DMS53 treated with DMSO at 0.1 percent for 48 hours (cell line): ENCODE measurements at regions not wholly inside any gene's neighbourhood (a gene's known extent, or its start where the extent isn't known, plus 50 kb on each side); places are given as distances from the start of the nearest gene placed in this dataset.
"Not testable (repeated sequence)": the region's sequence is repeated elsewhere in the genome, so short reads cannot be mapped to it uniquely, and the experiment has no call there.

Experiments
- DNase-seq: peaks from one replicate; lab custom pipeline; 2025; ENCODE audit not compliant: unreplicated experiment; lab: John Stamatoyannopoulos, UW

DNA sequence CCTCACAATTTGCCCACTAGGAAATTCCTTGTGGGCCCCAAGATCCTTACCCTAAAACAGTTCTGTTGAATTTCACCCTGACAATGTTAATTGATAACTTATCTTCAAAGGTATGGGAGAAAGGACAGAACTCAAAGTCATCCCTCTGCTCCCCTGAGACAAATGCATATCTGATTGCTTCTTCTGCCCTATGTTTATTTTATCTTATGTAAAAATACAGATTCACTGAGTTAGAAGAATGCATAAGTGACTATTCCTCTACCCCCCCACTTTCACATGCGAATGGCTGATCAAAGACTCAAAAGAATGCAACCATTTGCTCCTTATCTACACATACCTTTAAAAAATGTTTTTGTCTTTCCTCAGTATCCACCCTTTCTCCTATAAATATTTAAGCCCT is 235.7 kb upstream of the SEMA3C start:
- no peak for DNase-seq

DNA sequence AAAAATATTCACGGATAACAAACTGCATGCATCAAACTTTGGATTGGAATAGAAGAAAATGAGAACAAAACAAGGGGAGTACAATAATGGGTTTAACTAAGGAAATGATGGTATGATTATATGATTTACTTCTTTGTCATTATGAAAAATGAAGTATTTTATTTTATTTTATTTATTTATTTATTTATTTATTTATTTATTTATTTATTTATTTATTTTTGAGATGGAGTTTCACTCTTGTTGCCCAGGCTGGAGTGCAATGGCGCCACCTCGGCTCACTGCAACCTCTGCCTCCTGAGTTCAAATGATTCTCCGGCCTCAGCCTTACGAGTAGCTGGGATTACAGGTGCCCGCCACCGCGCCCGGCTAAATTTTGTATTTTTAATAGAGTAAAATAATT is 234.1 kb upstream of the SEMA3C start:
- not testable (repeated sequence) for DNase-seq

DNA sequence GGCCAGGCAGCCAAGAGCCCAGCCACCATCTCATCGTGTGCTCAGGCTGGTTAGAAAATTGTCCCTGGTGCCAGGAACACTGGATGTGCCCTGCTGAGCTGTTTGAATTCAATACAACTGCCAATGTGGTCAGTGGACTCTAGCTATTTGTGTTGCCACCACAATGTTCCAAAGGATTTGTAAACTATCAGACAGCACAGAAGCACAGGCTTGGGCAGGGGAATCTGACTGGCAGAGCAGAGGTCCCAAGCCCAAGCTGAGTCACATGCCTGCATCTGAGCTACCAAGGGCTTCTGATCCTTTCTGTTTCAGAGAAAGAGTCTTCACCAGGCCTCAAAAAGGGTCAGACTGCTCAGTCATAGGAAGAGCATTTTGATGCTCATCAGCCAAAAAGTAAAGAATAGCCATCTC is 232.1 kb upstream of the SEMA3C start:
- no peak for DNase-seq

DNA sequence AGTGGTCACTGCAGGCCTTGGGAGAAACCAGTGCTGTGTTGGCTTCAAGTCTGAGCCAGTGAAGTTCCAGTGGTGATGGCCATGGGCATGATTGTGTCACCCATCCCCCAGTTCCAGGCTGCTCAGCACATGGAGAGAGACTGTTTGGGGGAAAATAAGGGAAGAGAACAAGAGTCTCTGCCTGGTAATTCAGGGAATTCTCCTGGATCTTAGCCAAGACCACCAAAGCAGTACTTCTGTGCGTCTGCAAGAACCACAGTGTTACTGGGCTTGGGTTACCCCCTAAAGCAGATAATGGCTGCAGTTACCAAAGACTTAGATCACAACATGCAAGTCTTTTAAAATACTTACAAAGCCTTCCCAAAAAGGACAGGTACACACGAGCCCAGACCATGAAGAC is 225.0 kb upstream of the SEMA3C start:
- no peak for DNase-seq

DNA sequence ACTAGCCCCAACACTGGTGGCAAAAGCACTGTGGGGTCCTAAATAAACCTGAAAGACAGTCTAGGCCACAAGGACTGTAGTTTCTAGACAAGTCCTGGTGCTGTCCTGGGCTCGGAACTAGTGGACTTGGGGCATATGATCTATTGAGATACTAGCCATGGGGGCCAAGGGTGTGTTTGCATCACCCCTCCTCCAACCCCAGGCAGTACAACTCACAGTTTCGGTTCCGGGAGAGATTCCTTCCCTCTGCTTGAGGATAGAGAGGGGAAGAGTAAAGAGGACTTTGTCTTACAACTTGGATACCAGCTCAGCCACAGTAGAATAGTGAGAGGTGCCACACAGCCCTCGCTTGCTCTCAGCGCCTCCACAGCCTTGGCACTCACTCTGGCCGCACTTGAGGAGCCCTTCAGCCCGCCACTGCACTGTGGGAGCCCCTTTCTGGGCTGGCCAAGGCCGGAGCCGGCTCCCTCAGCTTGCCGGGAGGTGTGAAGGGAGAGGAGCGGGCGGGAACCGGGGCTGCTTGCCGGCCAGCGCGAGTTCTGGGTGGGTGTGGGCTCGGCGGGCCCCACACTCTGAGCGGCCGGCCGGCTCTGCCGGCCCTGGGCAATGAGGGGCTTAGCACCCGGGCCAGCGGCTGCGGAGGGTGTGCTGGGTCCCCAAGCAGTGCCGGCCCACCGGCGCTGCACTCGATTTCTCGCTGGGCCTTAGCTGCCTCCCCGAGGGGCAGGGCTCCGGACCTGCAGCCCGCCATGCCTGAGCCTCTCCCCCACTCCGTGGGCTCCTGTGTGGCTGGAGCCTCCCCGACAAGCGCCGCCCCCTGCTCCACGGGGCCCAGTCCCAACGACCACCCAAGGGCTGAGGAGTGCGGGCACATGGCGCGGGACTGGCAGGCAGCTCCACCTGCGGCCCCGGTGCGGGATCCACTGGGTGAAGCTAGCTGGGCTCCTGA is 222.7 kb upstream of the SEMA3C start:
- DNase-seq: not testable (repeated sequence)

DNA sequence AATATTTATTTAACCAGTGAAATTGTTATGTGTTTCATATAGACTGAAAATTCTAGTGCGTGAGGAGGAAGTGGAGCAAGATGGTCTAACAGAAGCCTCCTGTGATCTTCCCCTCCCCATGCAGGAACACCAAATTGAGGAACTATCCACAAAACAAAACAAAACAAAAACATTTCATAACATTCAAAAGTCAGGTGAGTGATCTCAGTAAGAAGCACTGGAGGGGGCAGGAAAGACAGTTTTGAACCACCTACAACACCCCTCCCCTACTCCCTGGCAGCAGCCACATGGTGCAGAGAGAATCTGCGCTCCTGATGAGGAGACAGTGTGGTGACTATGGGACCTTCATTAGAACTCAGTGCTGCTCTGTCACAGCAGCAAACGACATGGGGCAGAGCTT is 221.9 kb upstream of the SEMA3C start:
- DNase-seq: no peak

DNA sequence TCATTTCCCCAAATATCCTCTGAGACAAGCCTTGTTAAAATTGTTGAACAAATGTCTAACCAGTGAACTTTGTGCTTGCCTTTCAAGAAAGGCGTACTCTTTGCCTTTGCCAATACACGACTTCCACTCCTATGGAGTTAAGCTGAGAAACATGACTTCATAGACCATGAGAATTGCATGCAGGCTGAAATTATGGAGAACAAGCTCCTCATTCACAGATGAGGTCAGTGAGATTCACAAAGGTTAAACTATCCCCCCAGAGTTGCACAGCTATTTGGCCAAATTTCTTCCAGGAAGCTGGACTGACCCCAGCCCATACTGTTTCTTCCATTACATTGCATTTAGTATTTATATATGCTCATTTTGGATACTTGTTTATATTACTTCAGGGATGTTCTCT is 221.4 kb upstream of the SEMA3C start:
- DNase-seq: no peak

DNA sequence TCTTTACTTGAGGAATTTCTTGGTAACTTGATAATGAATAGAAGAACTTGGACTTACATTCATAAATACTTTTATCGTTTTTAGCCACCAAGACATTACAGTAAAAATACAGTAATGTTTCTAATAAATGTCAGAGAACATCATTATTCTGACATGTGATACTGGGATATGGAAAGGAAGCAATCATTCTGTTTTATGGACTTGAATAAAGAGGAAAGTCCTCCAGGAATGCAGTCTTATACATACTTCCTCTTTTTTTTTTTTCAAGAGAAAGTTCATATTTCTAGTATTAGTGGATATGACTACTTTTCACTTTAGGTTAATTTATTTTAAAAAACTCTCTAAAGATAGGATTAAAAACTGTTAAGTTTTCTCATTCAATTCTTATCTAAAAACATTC is 220.0 kb upstream of the SEMA3C start:
- no peak for DNase-seq

DNA sequence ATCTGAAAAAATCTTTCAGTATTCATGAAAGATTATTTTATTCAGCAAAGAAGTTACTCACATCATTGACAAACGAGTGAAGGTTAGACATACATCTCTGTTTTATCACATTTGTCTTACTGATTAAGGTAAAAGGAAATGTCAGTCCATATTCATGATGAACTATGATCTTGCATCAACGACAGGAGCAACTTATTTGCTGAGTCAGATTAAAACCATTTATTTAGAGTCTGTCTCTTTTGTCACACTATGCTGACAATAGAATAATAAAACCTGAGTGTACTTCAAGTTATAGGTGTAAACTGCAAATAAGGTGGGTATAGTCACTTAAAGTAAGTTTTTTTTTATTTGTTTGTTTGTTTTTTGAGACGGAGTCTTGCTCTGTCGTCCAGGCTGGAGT is 216.5 kb upstream of the SEMA3C start:
- DNase-seq: no peak

DNA sequence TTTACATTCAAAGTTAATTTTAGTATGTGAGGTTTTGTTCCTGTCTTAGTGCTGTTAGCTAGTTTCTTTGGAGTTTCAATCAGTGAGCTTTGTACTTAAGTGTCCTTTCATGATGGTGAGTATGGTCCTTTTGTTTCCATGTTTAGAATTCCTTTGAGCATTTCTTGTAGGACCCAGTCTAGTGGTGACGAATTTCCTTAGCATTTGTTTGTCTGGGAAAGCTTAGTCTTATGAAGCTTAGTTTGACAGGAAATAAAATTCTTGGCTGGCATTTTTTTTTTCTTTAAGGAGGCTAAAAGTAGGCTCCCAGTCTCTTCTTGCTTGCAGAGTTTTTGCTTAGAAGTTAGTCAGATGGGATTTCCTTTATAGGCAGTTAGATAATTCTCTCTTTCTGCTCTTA is 209.2 kb upstream of the SEMA3C start:
- DNase-seq: no peak

DNA sequence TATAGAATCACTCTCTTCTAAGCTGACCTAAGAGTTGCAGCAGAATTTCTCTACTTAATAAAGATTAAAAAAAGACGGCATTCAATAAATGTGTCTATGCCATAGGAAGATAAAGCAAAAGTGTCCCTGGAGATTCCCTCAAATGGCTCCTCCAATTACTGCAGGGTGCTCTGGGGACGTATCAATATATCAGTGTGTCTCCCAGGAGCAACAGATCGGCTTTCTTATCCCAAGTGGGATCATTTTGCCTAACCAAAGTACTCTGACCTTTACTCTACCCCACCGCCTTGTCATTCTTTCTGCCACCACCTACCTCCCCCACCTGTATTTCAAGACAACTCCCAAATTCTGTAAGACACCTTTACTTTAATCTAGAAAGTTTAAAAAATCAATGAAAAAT is 202.0 kb upstream of the SEMA3C start:
- DNase-seq: no peak

DNA sequence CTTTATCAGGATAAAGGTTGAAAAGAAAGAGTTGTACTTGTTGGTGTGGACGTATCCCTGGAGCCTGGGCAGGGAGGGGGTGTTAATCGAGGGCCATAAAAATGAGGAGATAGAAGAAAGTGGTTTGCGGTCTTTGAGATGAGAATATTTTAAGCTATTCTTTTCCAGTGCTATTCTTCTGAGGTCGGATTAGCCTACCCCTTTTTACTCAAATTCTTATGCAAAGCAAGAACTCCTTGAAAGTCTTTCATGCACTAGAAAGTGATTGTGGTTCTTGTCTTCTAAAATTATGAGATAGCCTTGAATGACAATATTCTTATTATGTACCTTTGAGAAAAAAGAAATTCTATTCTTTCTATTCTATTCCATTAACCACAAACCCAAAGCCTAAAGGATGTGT is 201.3 kb upstream of the SEMA3C start:
- no peak for DNase-seq

DNA sequence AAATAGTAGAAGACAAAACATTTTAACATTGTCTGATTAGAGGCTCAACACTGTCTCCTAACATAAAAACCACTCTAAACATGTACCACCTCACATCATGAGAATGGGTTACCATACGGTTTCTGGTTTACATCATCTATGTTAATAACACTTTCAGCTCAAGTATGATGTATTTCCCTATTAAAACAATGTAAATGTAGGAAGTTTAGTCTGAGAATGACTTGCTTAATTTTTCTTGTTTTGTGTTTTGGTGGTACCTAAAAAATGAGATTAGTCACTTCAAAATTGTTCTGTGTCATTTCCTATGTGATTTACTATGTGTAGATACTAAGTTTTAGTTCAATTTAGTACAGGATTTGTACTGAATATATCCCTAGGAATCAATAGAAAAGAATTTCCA is 195.8 kb upstream of the SEMA3C start:
- DNase-seq: no peak

DNA sequence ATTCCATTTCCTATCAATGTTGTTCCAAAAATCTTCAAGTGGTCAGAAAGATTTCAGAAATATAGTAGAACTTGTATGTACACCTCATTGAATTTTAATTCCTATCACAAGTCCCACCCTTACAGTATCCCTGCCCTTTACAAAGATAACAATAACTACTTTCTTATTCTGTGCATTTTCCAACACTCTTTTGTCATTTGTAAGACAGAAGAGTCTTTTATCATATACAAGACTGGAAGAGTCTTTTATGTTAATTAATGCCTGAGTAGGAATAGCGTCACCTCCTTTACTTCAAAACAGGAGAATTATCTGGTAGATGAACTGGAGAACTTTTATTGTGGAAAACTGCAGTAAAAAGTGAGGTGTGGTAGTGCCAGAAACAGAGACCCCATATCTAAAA is 193.9 kb upstream of the SEMA3C start:
- DNase-seq: no peak

DNA sequence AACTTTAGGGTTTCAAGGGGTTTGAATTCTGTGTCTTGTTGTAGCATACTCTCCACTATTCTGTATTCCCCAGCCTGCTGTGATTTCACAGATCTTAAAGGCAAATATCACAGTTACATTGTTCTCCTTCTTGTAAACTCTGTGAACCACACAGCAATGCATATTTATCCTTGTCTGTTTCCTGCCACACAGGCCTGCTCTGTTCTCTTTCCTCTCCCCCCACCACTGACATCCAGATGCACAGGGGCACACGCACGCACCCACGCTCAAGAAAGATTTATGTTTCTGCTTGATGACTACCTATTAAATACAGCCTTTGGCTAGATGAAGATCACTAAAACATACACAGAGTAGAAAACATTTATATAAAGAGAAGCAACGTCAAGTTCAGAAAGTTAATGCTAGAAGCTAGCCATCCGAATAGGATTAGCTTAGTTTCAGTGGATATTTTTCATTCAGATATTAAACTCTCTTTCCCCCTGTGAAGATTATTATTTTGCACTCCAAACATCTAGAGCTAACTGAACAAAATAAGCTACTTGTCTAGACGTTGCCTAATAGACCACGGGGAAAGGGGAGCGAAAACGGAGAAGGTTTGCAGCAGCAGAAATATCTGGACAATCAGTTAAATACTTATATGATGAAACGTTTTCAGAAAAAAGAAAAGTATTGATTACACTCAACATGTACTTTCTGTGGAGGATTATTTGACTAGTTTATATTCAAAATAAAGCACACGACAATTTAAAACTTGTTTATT is 193.1 kb upstream of the SEMA3C start:
- DNase-seq: no peak

DNA sequence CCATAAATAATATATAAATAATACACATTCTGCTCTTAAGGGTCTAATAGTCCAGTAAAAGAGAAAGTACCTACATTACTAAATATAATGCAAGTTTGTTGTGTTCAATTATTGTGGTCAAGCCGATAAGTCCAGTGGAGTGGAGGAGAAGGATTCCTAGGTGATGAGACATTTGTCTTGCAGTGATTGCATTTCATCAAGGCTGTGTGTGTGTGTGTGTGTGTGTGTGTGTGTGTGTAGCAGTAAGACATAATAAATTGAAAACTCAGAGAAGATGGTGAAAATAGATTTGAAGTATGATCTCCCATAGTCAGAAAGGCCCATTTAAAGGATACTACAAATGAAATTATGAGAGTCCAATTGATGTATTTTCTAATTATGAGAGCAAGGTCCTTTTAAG is 192.5 kb upstream of the SEMA3C start:
- no peak for DNase-seq

DNA sequence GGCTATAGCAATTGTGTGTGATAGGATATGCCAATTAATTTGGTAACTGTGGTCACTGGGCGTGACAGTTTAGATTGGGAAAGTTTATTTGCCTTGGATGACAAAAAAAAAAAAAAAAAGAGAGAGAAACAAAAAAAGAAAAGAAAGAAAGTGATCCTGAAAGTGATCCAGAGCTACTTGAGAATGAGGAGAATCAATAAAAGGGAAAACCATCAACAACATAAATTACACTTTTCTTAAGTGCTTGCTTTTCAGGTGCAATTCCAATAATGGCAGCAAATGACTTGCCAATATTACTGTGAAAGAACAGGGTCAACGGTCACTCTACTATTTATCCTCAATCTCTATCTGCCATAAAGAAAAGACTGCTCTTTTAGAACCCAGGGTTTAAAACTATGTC is 191.8 kb upstream of the SEMA3C start:
- no peak for DNase-seq

DNA sequence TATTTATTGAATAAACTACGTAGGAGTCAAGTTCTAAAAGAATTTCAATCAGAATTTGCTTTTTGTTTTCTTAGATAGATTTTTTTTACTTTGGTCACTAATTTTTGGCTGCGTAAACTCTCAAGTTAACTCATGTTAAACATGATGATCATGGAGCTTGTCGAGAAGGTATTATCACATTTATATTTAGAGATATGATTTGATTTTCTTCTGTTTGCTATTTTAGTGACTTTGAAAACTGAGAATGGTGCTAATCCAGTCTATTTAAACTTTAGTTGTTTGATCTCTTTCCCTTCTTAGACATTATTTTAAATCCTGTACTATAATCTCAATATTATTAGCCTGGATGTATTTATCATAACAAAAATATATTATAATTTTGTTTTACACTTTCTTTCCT is 179.4 kb upstream of the SEMA3C start:
- DNase-seq: no peak

DNA sequence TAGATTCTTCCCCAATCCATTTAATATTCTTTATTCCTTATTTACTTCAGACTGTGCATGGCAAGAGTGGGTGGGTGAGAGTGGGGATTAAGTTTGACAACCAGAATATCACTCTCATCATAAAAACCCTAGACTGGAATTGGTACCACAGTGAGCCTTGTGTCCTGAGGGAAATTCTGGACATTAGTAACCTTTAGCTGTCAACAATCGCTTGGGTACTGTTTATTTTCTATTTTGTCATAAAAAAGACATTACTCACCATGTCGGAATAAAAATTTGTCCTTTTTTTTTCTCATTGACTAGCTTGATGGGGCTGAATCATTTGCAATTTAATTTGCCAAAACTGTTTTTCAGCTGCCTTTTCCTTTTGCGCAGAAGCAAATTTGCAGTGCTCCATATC is 176.1 kb upstream of the SEMA3C start:
- no peak for DNase-seq

DNA sequence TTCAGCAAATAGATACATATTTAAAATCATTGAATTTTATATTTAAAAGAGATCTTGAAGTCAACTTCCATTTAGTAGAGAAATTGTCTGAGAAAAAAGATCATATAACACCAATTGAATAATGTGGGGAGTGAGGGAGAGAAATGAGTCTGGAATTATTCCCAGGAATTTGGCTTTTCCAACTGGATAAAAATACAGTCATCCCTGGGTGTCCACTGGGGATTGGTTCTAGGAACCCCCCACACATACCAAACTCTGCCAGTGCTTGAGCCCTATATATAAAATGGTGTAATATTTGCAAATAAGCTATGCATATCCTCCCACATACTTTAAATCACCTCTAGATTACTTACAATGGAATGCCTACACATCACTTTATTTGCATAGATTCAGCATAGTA is 162.8 kb upstream of the SEMA3C start:
- DNase-seq: no peak

DNA sequence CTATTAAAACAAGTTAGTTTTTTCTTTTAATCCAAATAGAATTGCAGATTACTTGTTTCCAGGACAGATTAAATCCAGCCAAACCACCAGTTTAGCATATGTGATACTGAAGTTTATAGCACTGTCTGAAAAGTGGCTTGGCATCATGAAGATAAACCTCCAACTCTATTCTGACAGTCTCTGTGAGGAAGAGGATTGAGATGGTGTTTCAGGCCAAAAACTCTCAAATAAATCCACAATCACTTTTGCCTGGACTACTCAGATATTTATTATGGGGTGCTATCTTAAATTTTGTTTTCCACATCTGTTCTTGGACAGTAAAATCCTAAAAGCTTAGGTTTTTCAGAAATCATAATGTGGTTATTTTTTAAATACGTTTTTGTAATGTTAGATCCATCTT is 161.7 kb upstream of the SEMA3C start:
- no peak for DNase-seq

DNA sequence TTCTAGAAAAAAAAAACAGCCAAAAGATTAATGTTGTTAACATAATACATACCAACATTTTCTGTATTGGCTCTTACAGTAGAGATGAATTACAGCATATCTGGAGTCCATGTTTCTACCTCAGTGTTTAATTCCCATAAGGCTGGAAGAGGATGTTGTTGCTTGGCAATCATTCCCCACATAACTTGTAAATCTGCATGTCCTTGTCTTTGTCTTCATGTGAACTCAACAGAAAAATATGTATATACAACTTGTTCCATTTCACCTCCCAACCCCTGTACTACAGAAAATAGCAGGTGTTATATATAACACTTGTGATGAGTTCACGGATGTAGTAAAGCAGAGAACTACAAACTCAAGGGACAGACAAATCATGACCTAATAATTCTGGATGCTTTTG is 160.9 kb upstream of the SEMA3C start:
- no peak for DNase-seq
